Smooth muscle cell (in vitro differentiated cells): ENCODE measurements at regions not wholly inside any gene's neighbourhood (a gene's known extent, or its start where the extent isn't known, plus 50 kb on each side); places are given as distances from the start of the nearest gene placed in this dataset.

Source experiments
- DNase-seq: peaks from one replicate; lab custom pipeline; 2025; ENCODE audit not compliant: unreplicated experiment; lab: John Stamatoyannopoulos, UW
- H2AFZ ChIP-seq: fragments of 200-600 bp; sonication (generic); 2 replicates; pipeline ENCODE4 v1.6.0; 2016; ENCODE audit warnings: antibody characterized with exemption, low read depth, mild to moderate bottlenecking
- H3F3A ChIP-seq: fragments of 200-600 bp; sonication (generic); 2 replicates; pipeline ENCODE4 v1.6.0; 2017; ENCODE audit warnings: antibody characterized with exemption, low read depth
- H3K27ac ChIP-seq: fragments of 200-600 bp; sonication (generic); 2 replicates; pipeline ENCODE4 v1.5.1; 2016; ENCODE audit warnings: low read depth, mild to moderate bottlenecking
- H3K27me3 ChIP-seq: fragments of 200-600 bp; sonication (generic); 2 replicates; pipeline ENCODE4 v1.6.1; 2016; ENCODE audit warnings: low read depth, mild to moderate bottlenecking
- H3K36me3 ChIP-seq: fragments of 200-600 bp; sonication (generic); 2 replicates; pipeline ENCODE4 v1.5.1; 2016; ENCODE audit warnings: low read depth
- H3K4me1 ChIP-seq: fragments of 200-600 bp; sonication (generic); 2 replicates; pipeline ENCODE4 v1.5.1; 2016; ENCODE audit warnings: low read depth
- H3K4me2 ChIP-seq: fragments of 200-600 bp; sonication (generic); 2 replicates; pipeline ENCODE4 v1.6.0; 2016; ENCODE audit warnings: mild to moderate bottlenecking
- H3K4me3 ChIP-seq: fragments of 200-600 bp; sonication (generic); 2 replicates; pipeline ENCODE4 v1.5.1; 2016; ENCODE audit warnings: mild to moderate bottlenecking
- H3K79me2 ChIP-seq: fragments of 200-600 bp; sonication (generic); 2 replicates; pipeline ENCODE4 v1.6.0; 2016; ENCODE audit warnings: low read depth, mild to moderate bottlenecking
- H3K9ac ChIP-seq: fragments of 200-600 bp; sonication (generic); 2 replicates; pipeline ENCODE4 v1.6.0; 2016; ENCODE audit warnings: low read depth
- H3K9me3 ChIP-seq: fragments of 200-600 bp; sonication (generic); replicated peaks from 2 replicates; pipeline ENCODE4 v1.5.1; 2016; ENCODE audit warnings: low read depth
- H4K20me1 ChIP-seq: fragments of 200-600 bp; sonication (generic); 2 replicates; pipeline ENCODE4 v1.6.0; 2016; ENCODE audit warnings: low read depth
- CTCF ChIP-seq: fragments of 200-600 bp; sonication (generic); IDR thresholded peaks from 2 replicates; pipeline ENCODE4 v1.5.1; 2017; ENCODE audit warnings: borderline replicate concordance, mild to moderate bottlenecking, antibody characterized with exemption; ENCODE audit not compliant: insufficient read depth, poor library complexity, severe bottlenecking
- WGBS: methylation state at CpG from one replicate; pipeline ENCODE4 v1.1.7; 2016; ENCODE audit warnings: low lambda C conversion rate; 5-methylcytosine and 5-hydroxymethylcytosine counted together

- TF ChIP-seq CTCF: no peak
- no peaks in the 10 kb centered on the region for H3K9me3 ChIP-seq
- DNase-seq: no peak
- no peaks in the 10 kb centered on the region for H3K27me3 ChIP-seq
- H3K4me2 ChIP-seq: no peak overlapping the region
- 85% methylated on average over 5 of the region's 5 CpGs for WGBS
- no peaks in the 10 kb centered on the region for H3K36me3 ChIP-seq
- no peaks in the 10 kb centered on the region for H3K4me1 ChIP-seq
- no peak overlapping the region for H3K9ac ChIP-seq
- H3F3A ChIP-seq: no peaks in the 10 kb centered on the region
- H2AFZ ChIP-seq: no peak overlapping the region
- no peak overlapping the region for H3K4me3 ChIP-seq
- no peaks in the 10 kb centered on the region for H3K79me2 ChIP-seq
- no peaks in the 10 kb centered on the region for H4K20me1 ChIP-seq
- no peak overlapping the region for H3K27ac ChIP-seq
Observed at GRCh38 chr16:66193543-66194229, 172.8 kb upstream of the CDH5 start.

GRCh38 chr16:66190411-66190810, 176.1 kb upstream of the CDH5 start:
- Histone ChIP-seq H3K9ac (no peak overlapping the region), H2AFZ (no peak overlapping the region), H3K27me3 (no peaks in the 10 kb centered on the region), H3F3A (no peaks in the 10 kb centered on the region), H3K79me2 (no peaks in the 10 kb centered on the region), H3K4me3 (no peak overlapping the region), H3K4me1 (no peaks in the 10 kb centered on the region), H3K27ac (no peak overlapping the region), H4K20me1 (no peaks in the 10 kb centered on the region), H3K9me3 (no peaks in the 10 kb centered on the region), H3K4me2 (no peak overlapping the region), H3K36me3 (no peaks in the 10 kb centered on the region)
- no peak for DNase-seq
- no peak for TF ChIP-seq CTCF
- 100% methylated on average over 1 of the region's 1 CpG for WGBS

- Histone ChIP-seq H3K4me1 (no peaks in the 10 kb centered on the region), H3K9ac (no peak overlapping the region), H3K27ac (no peak overlapping the region), H3F3A (no peaks in the 10 kb centered on the region), H2AFZ (no peak overlapping the region), H3K79me2 (no peaks in the 10 kb centered on the region), H3K36me3 (no peaks in the 10 kb centered on the region), H3K9me3 (no peaks in the 10 kb centered on the region), H3K27me3 (no peaks in the 10 kb centered on the region), H3K4me3 (no peak overlapping the region), H4K20me1 (no peaks in the 10 kb centered on the region), H3K4me2 (no peak overlapping the region)
- no peak for DNase-seq
- 66% methylated on average over 4 of the region's 4 CpGs for WGBS
- no peak for TF ChIP-seq CTCF
Observed at GRCh38 chr16:66189951-66190350, 176.5 kb upstream of the CDH5 start.
